Right lobe of liver (tissue), 6 donors: ENCODE measurements at regions not wholly inside any gene's neighbourhood (a gene's known extent, or its start where the extent isn't known, plus 50 kb on each side); places are given as distances from the start of the nearest gene placed in this dataset.

ENCODE experiments used
- ATAC-seq, 4 donors: fragments of 200-7000 bp; cut with Tn5 transposase; one replicate each; pipeline ENCODE4 v1.9.1; 2020; ENCODE audit warnings: mild to moderate bottlenecking in 4 of 4, moderate library complexity in 4 of 4
- DNase-seq, 3 donors: peaks; one replicate each; pipeline ENCODE4 v3.0.0-alpha.2; 2020
- H3K27ac ChIP-seq, 3 donors: fragments of 200-600 bp; one replicate each; pipeline ENCODE4 v1.8.0; 2022
- H3K27me3 ChIP-seq, 2 donors: fragments of 200-600 bp; one replicate each; pipeline ENCODE4 v1.8.0; 2022
- H3K36me3 ChIP-seq, 4 donors: fragments of 200-600 bp; sonication (generic) in 1 of 4; one replicate each; pipeline versions ENCODE4 v1.5.1 to v1.8.0; 2017 to 2022; ENCODE audit warnings: control low read depth in 1 of 4
- H3K4me1 ChIP-seq, 4 donors: fragments of 200-600 bp; sonication (generic) in 1 of 4; one replicate each; pipeline versions ENCODE4 v1.5.1 to v1.8.0; 2017 to 2022; ENCODE audit warnings: control low read depth in 1 of 4
- H3K4me3 ChIP-seq, 3 donors: fragments of 200-600 bp; one replicate each; pipeline ENCODE4 v1.8.0; 2022
- H3K9me3 ChIP-seq, 4 donors: fragments of 200-600 bp; sonication (generic) in 1 of 4; one replicate each; pipeline versions ENCODE4 v1.5.1 to v1.8.0; 2017 to 2022; ENCODE audit warnings: control low read depth in 1 of 4
- CTCF ChIP-seq, 4 donors: fragments of 200-600 bp in 3 of 4; fragments of 450-650 bp in 1 of 4; IDR thresholded peaks; one replicate each; pipeline versions ENCODE4 v1.5.1 to v1.8.0; 2016 to 2022; ENCODE audit warnings: antibody characterized with exemption in 4 of 4, mild to moderate bottlenecking in 2 of 4
- POLR2A ChIP-seq: fragments of 450-650 bp; IDR thresholded peaks from one replicate; pipeline ENCODE4 v1.6.1; 2017; ENCODE audit warnings: antibody characterized with exemption, mild to moderate bottlenecking
- WGBS: methylation state at CpG from one replicate; pipeline ENCODE4 v1.1.6; 2018; ENCODE audit warnings: low coverage, low lambda C conversion rate; ENCODE audit not compliant: insufficient coverage; ENCODE audit errors: missing lambda C conversion rate; 5-methylcytosine and 5-hydroxymethylcytosine counted together
- intact Hi-C, 2 donors: fragments of 100-400 bp; cut with DNase I; formaldehyde crosslinking; loops; one replicate each; pipeline versions ENCODE4 v1.11.2 to v1.14.1; 2022
- donor health status: DM: no; HTN: yes; CAD: no.
- donor health status: DM: no; HTN: no; CAD: no.
- donor health status: DM: no; HTN: no; CAD: no.
- donor health status: DM: no; HTN: yes; CAD: no.
- donor health status: DM: no; HTN: yes; CAD: no.

GRCh38 chr6:11639376-11640235 lies 102.1 kb downstream of the TMEM170B start:
- Histone ChIP-seq H3K9me3 (no peaks in the 10 kb centered on the region), H3K36me3 (no peaks in the 10 kb centered on the region), H3K4me1 (peaks cover 0 to 10% (median 0%) of the 10 kb centered on the region in 4 donors), H3K4me3 (no peak overlapping the region), H3K27ac (no peak overlapping the region), H3K27me3 (no peaks in the 10 kb centered on the region)
- TF ChIP-seq CTCF (IDR thresholded peaks at IDR 0.05), result no peak
- TF ChIP-seq POLR2A, result no peak
- intact Hi-C loops, result no loop called here
- ATAC-seq (no peak), DNase-seq (no peak)
- WGBS, result 70% methylated on average over 5 of the region's 5 CpGs

- Histone ChIP-seq H3K27ac (no peak overlapping the region), H3K9me3 (no peaks in the 10 kb centered on the region), H3K27me3 (no peaks in the 10 kb centered on the region), H3K36me3 (no peaks in the 10 kb centered on the region), H3K4me3 (no peak overlapping the region), H3K4me1 (peaks cover 0 to 10% (median 0%) of the 10 kb centered on the region in 4 donors)
- DNase-seq (no peak), ATAC-seq (no peak)
- WGBS, result 65% methylated on average over 1 of the region's 1 CpG
- intact Hi-C loops, result no loop called here
- TF ChIP-seq CTCF (IDR thresholded peaks at IDR 0.05) (no peak), POLR2A (no peak)
Observed at GRCh38 chr6:11640486-11640885, 102.9 kb downstream of the TMEM170B start.

- no peak overlapping the region for H3K4me3 ChIP-seq
- no peaks in the 10 kb centered on the region for H3K27me3 ChIP-seq
- no CpG with 5 or more reads among the region's 2 CpGs for WGBS
- H3K36me3 ChIP-seq, result no peaks in the 10 kb centered on the region
- ATAC-seq (no peak), DNase-seq (no peak)
- no peak overlapping the region for H3K27ac ChIP-seq
- intact Hi-C loops, result no loop called here
- H3K9me3 ChIP-seq, result no peaks in the 10 kb centered on the region
- H3K4me1 ChIP-seq, result no peaks in the 10 kb centered on the region
- TF ChIP-seq CTCF (IDR thresholded peaks at IDR 0.05) (no peak), POLR2A (no peak)
Observed at GRCh38 chr6:11644071-11644470, 106.5 kb downstream of the TMEM170B start.

- TF ChIP-seq POLR2A (no peak), CTCF (IDR thresholded peaks at IDR 0.05) (no peak)
- DNase-seq, result no peak
Observed at GRCh38 chr6:11644601-11645000, 107.1 kb downstream of the TMEM170B start.

More at GRCh38 chr6:11644601-11645000, 107.1 kb downstream of the TMEM170B start:
- intact Hi-C loops, result no loop called here
- H3K36me3 ChIP-seq, result no peaks in the 10 kb centered on the region
- no peaks in the 10 kb centered on the region for H3K4me1 ChIP-seq
- H3K4me3 ChIP-seq, result no peak overlapping the region
- no peaks in the 10 kb centered on the region for H3K9me3 ChIP-seq
- no peaks in the 10 kb centered on the region for H3K27me3 ChIP-seq
- no peak overlapping the region for H3K27ac ChIP-seq
- WGBS, result 90% methylated on average over 4 of the region's 4 CpGs
- no peak for ATAC-seq
